GM18499 (cell line): ENCODE measurements at regions not wholly inside any gene's neighbourhood (a gene's known extent, or its start where the extent isn't known, plus 50 kb on each side); places are given as distances from the start of the nearest gene placed in this dataset.

ENCODE experiments used
- ATAC-seq: cut with Tn5 transposase; IDR thresholded peaks from one replicate; pipeline ENCODE4 v1.9.1; 2021; ENCODE audit warnings: moderate number of reproducible peaks; ENCODE audit not compliant: insufficient read depth, unreplicated experiment

- no peak for ATAC-seq
Observed at GRCh38 chr4:154107337-154107736, 318.5 kb upstream of the SFRP2 start.

GRCh38 chr4:154088741-154089140 lies 299.9 kb upstream of the SFRP2 start:
- no peak for ATAC-seq

- no peak for ATAC-seq
Observed at GRCh38 chr4:154086247-154086646, 297.4 kb upstream of the SFRP2 start.

GRCh38 chr4:154084864-154085263 lies 296.0 kb upstream of the SFRP2 start:
- no peak for ATAC-seq

- no peak for ATAC-seq
Observed at GRCh38 chr4:154082760-154083535, 294.1 kb upstream of the SFRP2 start.

GRCh38 chr4:154081391-154081790 lies 292.5 kb upstream of the SFRP2 start:
- no peak for ATAC-seq

- ATAC-seq: no peak
Observed at GRCh38 chr4:154078504-154079350, 289.8 kb upstream of the SFRP2 start.

- no peak for ATAC-seq
Observed at GRCh38 chr4:154076921-154077320, 288.0 kb upstream of the SFRP2 start.

GRCh38 chr4:154073107-154073822 lies 284.4 kb upstream of the SFRP2 start:
- no peak for ATAC-seq

- ATAC-seq: no peak
Observed at GRCh38 chr4:154067786-154068185, 278.9 kb upstream of the SFRP2 start.

- ATAC-seq: no peak
Observed at GRCh38 chr4:154065368-154065767, 276.5 kb upstream of the SFRP2 start.

- ATAC-seq: no peak
Observed at GRCh38 chr4:154064244-154064643, 275.4 kb upstream of the SFRP2 start.

- ATAC-seq: no peak
Observed at GRCh38 chr4:154049457-154050181, 260.7 kb upstream of the SFRP2 start.

- no peak for ATAC-seq
Observed at GRCh38 chr4:154047733-154048132, 258.9 kb upstream of the SFRP2 start.

GRCh38 chr4:154044742-154045485 lies 256.0 kb upstream of the SFRP2 start:
- ATAC-seq: no peak

- ATAC-seq: no peak
Observed at GRCh38 chr4:154044108-154044531, 255.2 kb upstream of the SFRP2 start.

- no peak for ATAC-seq
Observed at GRCh38 chr4:154041640-154042039, 252.8 kb upstream of the SFRP2 start.

GRCh38 chr4:154039435-154040343 lies 250.8 kb upstream of the SFRP2 start:
- ATAC-seq: no peak

GRCh38 chr4:154036856-154037255 lies 248.0 kb upstream of the SFRP2 start:
- no peak for ATAC-seq
